ENCODE measurements at regions not wholly inside any gene's neighbourhood (a gene's known extent, or its start where the extent isn't known, plus 50 kb on each side); places are given as distances from the start of the nearest gene placed in this dataset.

GRCh38 chr12:17802657-17803641, 287.0 kb downstream of the RERGL start:
- no peak for FAIRE-seq

DNA sequence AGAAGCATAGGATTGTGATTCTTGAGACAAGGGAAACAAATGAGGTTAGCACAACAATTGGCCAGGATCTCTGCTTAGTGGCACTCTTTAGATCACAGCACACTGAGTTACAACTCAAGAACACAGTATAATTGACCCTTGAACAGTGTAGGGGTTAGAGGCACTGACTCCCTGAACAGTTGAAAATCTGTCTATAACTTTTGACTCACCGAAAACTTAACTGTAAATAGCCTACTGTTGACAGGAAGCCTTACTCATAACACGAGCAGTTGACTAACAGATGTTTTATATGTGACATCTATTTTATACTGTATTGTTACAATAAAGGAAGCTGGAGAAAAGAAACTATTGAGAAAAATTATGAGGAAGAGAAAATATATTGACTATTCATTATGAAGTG, 296.1 kb downstream of the RERGL start:
- no peak for FAIRE-seq

- no peak for FAIRE-seq
Measured at GRCh38 chr12:17778242-17778641, 311.8 kb downstream of the RERGL start.

GRCh38 chr12:17763366-17763765, 326.6 kb downstream of the RERGL start:
- FAIRE-seq = no peak

- FAIRE-seq = no peak
Measured at GRCh38 chr12:17759982-17760381, 330.0 kb downstream of the RERGL start.

Data from A204.1 (cell line).